ENCODE measurements at regions not wholly inside any gene's neighbourhood (a gene's known extent, or its start where the extent isn't known, plus 50 kb on each side); places are given as distances from the start of the nearest gene placed in this dataset.
"Not testable (repeated sequence)": the region's sequence is repeated elsewhere in the genome, so short reads cannot be mapped to it uniquely, and the experiment has no call there.

GRCh38 chr4:170464614-170465197 is 374.9 kb upstream of the AADAT start:
- TF ChIP-seq CTCF (IDR thresholded peaks at IDR 0.05; ENCODE audit: partially characterized antibody, unreplicated experiment): no peak
- H3K27me3 Mint-ChIP-seq (ENCODE audit: unreplicated experiment): peaks cover 3% of the 10 kb centered on the region
- H3K4me1 Mint-ChIP-seq (ENCODE audit: low read depth, unreplicated experiment): no peaks in the 10 kb centered on the region
- H3K27ac Mint-ChIP-seq (ENCODE audit: unreplicated experiment): no peak overlapping the region
- no peak for DNase-seq
- H3K9me3 Mint-ChIP-seq (ENCODE audit: unreplicated experiment): no peaks in the 10 kb centered on the region
- H3K4me3 Mint-ChIP-seq (ENCODE audit: unreplicated experiment): no peak overlapping the region
- no peaks in the 10 kb centered on the region for H3K36me3 Mint-ChIP-seq (ENCODE audit: unreplicated experiment)

GRCh38 chr4:170446782-170447181 is 357.0 kb upstream of the AADAT start:
- H3K4me1 Mint-ChIP-seq (ENCODE audit: low read depth, unreplicated experiment): no peaks in the 10 kb centered on the region
- H3K9me3 Mint-ChIP-seq (ENCODE audit: unreplicated experiment): peaks cover 2% of the 10 kb centered on the region
- no peak overlapping the region for H3K27ac Mint-ChIP-seq (ENCODE audit: unreplicated experiment)
- H3K27me3 Mint-ChIP-seq (ENCODE audit: unreplicated experiment): no peaks in the 10 kb centered on the region
- no peak overlapping the region for H3K4me3 Mint-ChIP-seq (ENCODE audit: unreplicated experiment)
- H3K36me3 Mint-ChIP-seq (ENCODE audit: unreplicated experiment): no peaks in the 10 kb centered on the region
- no peak for TF ChIP-seq CTCF (IDR thresholded peaks at IDR 0.05; ENCODE audit: partially characterized antibody, unreplicated experiment)
- DNase-seq: no peak

- H3K9me3 Mint-ChIP-seq (ENCODE audit: unreplicated experiment); H3K27me3 Mint-ChIP-seq (ENCODE audit: unreplicated experiment); H3K27ac Mint-ChIP-seq (ENCODE audit: unreplicated experiment); H3K36me3 Mint-ChIP-seq (ENCODE audit: unreplicated experiment); H3K4me1 Mint-ChIP-seq (ENCODE audit: low read depth, unreplicated experiment); H3K4me3 Mint-ChIP-seq (ENCODE audit: unreplicated experiment); DNase-seq: not testable (repeated sequence)
Measured at GRCh38 chr4:170441146-170441545, 351.4 kb upstream of the AADAT start.

GRCh38 chr4:170428929-170429328 is 339.2 kb upstream of the AADAT start:
- TF ChIP-seq CTCF (IDR thresholded peaks at IDR 0.05; ENCODE audit: partially characterized antibody, unreplicated experiment): no peak
- H3K27me3 Mint-ChIP-seq (ENCODE audit: unreplicated experiment): peaks cover 3% of the 10 kb centered on the region
- no peaks in the 10 kb centered on the region for H3K36me3 Mint-ChIP-seq (ENCODE audit: unreplicated experiment)
- no peak overlapping the region for H3K4me3 Mint-ChIP-seq (ENCODE audit: unreplicated experiment)
- no peak overlapping the region for H3K27ac Mint-ChIP-seq (ENCODE audit: unreplicated experiment)
- H3K9me3 Mint-ChIP-seq (ENCODE audit: unreplicated experiment): no peaks in the 10 kb centered on the region
- no peaks in the 10 kb centered on the region for H3K4me1 Mint-ChIP-seq (ENCODE audit: low read depth, unreplicated experiment)
- no peak for DNase-seq

- H3K4me1 Mint-ChIP-seq (ENCODE audit: low read depth, unreplicated experiment): no peaks in the 10 kb centered on the region
- no peaks in the 10 kb centered on the region for H3K9me3 Mint-ChIP-seq (ENCODE audit: unreplicated experiment)
- H3K36me3 Mint-ChIP-seq (ENCODE audit: unreplicated experiment): no peaks in the 10 kb centered on the region
- H3K4me3 Mint-ChIP-seq (ENCODE audit: unreplicated experiment): no peak overlapping the region
- no peaks in the 10 kb centered on the region for H3K27me3 Mint-ChIP-seq (ENCODE audit: unreplicated experiment)
- DNase-seq: no peak
- TF ChIP-seq CTCF (IDR thresholded peaks at IDR 0.05; ENCODE audit: partially characterized antibody, unreplicated experiment): no peak
- no peak overlapping the region for H3K27ac Mint-ChIP-seq (ENCODE audit: unreplicated experiment)
Measured at GRCh38 chr4:170425521-170426143, 335.9 kb upstream of the AADAT start.
